Adrenal gland (tissue), 5 donors: ENCODE measurements at regions not wholly inside any gene's neighbourhood (a gene's known extent, or its start where the extent isn't known, plus 50 kb on each side); places are given as distances from the start of the nearest gene placed in this dataset.
"Not testable (repeated sequence)": the region's sequence is repeated elsewhere in the genome, so short reads cannot be mapped to it uniquely, and the experiment has no call there.

Experiments used
- POLR2A ChIP-seq, 2 donors: fragments of 450-650 bp; IDR thresholded peaks; one replicate each; pipeline ENCODE4 v1.6.1; 2017; ENCODE audit warnings: antibody characterized with exemption in 2 of 2, mild to moderate bottlenecking in 2 of 2, moderate library complexity in 1 of 2
- TF ChIP-seq, protein P1 (sequence below), 6 experiments: fragments of 450-650 bp in 4 of 6; fragments of 200-600 bp in 2 of 6; sonication (generic) in 1 of 6; IDR thresholded peaks; 1 replicate in 5 of 6; 2 replicates in 1 of 6; pipeline versions ENCODE4 v1.5.1 to v1.8.0; 2016 to 2021; ENCODE audit warnings: antibody characterized with exemption in 6 of 6, mild to moderate bottlenecking in 2 of 6, moderate library complexity in 1 of 6
- donor health status: DM: no; HTN: no; CAD: no.

DNA sequence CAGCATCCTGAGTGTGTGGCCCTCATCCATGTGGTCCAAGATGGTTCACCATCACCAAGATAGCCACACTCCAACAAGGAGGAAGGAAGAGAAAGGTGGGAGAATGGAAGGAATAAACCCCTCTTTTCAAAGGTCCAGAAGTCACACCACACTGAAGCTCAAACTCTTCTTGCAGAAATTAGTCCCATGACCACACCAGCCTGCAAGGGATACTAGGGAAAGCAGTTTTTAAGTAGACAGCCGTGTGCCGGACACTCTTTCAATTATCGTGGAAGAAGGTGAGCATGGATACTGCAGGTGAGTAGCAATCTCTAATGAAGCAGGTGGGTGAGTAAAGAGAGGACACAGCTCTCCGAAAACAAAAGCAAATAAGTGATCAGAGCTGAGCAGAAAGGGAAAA, 191.7 kb upstream of the IRF2BP2 start:
- not testable (repeated sequence) for TF ChIP-seq POLR2A (IDR thresholded peaks at IDR 0.05)
- TF ChIP-seq, protein P1, sequence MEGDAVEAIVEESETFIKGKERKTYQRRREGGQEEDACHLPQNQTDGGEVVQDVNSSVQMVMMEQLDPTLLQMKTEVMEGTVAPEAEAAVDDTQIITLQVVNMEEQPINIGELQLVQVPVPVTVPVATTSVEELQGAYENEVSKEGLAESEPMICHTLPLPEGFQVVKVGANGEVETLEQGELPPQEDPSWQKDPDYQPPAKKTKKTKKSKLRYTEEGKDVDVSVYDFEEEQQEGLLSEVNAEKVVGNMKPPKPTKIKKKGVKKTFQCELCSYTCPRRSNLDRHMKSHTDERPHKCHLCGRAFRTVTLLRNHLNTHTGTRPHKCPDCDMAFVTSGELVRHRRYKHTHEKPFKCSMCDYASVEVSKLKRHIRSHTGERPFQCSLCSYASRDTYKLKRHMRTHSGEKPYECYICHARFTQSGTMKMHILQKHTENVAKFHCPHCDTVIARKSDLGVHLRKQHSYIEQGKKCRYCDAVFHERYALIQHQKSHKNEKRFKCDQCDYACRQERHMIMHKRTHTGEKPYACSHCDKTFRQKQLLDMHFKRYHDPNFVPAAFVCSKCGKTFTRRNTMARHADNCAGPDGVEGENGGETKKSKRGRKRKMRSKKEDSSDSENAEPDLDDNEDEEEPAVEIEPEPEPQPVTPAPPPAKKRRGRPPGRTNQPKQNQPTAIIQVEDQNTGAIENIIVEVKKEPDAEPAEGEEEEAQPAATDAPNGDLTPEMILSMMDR (IDR thresholded peaks at IDR 0.05): not testable (repeated sequence)
